ENCODE measurements at regions not wholly inside any gene's neighbourhood (a gene's known extent, or its start where the extent isn't known, plus 50 kb on each side); places are given as distances from the start of the nearest gene placed in this dataset.

DNA sequence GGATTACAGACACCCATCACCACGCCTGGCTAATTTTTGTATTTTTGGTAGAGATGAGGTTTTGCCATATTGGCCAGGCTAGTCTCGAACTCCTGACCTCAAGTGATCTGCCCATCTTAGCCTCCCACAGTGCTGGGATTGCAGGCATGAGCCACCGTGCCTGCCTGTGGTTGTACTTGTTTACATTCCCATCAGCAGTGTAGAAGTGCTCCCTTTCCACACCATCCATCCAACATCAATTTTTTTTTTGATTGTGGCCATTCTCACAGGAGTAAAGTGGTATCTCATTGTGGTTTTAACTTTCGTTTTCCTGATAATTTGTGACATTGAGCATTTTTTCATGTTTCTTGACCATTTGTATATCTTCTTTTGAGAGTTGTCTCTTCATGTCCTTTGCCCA lies 1019.4 kb upstream of the SLC10A2 start:
- Histone ChIP-seq H3K27me3 (replicated peaks) (no peaks in the 10 kb centered on the region), H3K36me3 (replicated peaks) (no peaks in the 10 kb centered on the region), H3K4me3 (ENCODE audit: low read depth, low read length) (no peak overlapping the region), H3K27ac (no peak overlapping the region)
- TF ChIP-seq, protein P1, sequence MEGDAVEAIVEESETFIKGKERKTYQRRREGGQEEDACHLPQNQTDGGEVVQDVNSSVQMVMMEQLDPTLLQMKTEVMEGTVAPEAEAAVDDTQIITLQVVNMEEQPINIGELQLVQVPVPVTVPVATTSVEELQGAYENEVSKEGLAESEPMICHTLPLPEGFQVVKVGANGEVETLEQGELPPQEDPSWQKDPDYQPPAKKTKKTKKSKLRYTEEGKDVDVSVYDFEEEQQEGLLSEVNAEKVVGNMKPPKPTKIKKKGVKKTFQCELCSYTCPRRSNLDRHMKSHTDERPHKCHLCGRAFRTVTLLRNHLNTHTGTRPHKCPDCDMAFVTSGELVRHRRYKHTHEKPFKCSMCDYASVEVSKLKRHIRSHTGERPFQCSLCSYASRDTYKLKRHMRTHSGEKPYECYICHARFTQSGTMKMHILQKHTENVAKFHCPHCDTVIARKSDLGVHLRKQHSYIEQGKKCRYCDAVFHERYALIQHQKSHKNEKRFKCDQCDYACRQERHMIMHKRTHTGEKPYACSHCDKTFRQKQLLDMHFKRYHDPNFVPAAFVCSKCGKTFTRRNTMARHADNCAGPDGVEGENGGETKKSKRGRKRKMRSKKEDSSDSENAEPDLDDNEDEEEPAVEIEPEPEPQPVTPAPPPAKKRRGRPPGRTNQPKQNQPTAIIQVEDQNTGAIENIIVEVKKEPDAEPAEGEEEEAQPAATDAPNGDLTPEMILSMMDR (IDR thresholded peaks at IDR 0.05; ENCODE audit: low read depth, low read length, missing control alignments) = no peak
- in situ Hi-C loops (cut with HindIII; ENCODE audit: low pct_ligation_motif_present, low sequenced_read_pairs) = no loop called here
- DNase-seq = no peak

DNA sequence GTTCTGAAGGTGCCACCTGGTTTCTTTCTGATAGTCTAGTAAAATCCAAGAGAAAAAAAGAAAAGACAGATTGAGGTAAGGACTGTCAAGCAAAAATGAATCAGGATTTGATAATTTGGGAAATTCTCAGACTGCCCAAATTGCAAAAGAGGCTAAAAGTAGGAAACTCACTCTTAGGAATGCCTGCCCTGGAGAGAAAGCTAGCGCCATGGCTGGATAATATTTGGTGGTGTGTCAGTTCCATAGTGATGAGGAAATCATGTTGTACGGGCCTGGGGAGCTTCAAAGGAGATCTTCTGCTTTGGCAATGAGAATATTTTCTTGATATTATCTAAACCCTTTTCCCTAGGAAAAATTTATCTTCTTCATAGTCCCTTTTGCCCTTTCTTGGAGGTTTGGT lies 1008.1 kb upstream of the SLC10A2 start:
- H3K36me3 ChIP-seq (replicated peaks) = no peaks in the 10 kb centered on the region
- H3K4me3 ChIP-seq (ENCODE audit: low read depth, low read length) = no peak overlapping the region
- TF ChIP-seq, protein P1 (IDR thresholded peaks at IDR 0.05; ENCODE audit: low read depth, low read length, missing control alignments) = no peak
- no peak overlapping the region for H3K27ac ChIP-seq
- in situ Hi-C loops (cut with HindIII; ENCODE audit: low pct_ligation_motif_present, low sequenced_read_pairs) = no loop called here
- no peak for DNase-seq
- H3K27me3 ChIP-seq (replicated peaks) = no peaks in the 10 kb centered on the region

DNA sequence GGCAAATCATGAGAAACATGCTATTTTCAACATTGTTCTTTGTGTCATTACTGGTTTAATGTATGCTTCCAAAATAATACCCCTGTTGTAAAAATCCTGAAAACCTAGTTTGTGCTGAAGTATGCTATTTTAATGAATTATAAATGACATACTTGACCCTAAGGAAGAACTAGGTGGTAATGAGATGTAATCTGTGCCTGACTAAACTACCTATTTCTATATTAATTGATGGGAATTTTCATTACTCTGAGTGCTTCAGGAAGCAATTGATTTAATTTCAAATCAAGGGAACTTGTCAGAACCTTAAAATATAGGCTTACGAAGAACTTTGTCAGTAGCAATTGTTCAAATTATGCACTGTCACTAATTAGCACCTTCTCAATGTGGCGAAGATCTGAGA lies 1005.6 kb upstream of the SLC10A2 start:
- H3K27me3 ChIP-seq (replicated peaks) = no peaks in the 10 kb centered on the region
- no peak overlapping the region for H3K27ac ChIP-seq
- TF ChIP-seq, protein P1 (IDR thresholded peaks at IDR 0.05; ENCODE audit: low read depth, low read length, missing control alignments) = no peak
- no peak overlapping the region for H3K4me3 ChIP-seq (ENCODE audit: low read depth, low read length)
- DNase-seq = no peak
- in situ Hi-C loops (cut with HindIII; ENCODE audit: low pct_ligation_motif_present, low sequenced_read_pairs) = no loop called here
- H3K36me3 ChIP-seq (replicated peaks) = no peaks in the 10 kb centered on the region

DNA sequence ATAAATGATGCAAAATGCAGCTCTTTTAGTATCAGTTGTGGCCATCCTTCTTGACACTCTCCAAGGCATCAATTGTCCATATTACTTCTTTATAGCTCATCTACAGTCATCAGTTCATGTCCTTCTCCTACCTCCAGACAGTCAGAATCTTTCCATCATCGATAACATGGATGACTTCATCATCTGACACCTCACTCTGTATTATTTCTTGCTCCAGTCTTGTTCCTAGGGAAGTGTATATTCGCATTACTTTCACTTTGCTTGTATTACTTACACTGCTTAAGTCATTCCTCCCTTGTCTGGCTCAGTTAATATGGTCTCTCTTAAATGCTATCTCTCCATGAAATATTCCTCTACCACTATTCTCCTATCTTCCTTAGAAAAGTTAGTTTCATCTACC lies 999.1 kb upstream of the SLC10A2 start:
- in situ Hi-C loops (cut with HindIII; ENCODE audit: low pct_ligation_motif_present, low sequenced_read_pairs) = no loop called here
- TF ChIP-seq, protein P1 (IDR thresholded peaks at IDR 0.05; ENCODE audit: low read depth, low read length, missing control alignments) = no peak
- Histone ChIP-seq H3K27me3 (replicated peaks) (no peaks in the 10 kb centered on the region), H3K4me3 (ENCODE audit: low read depth, low read length) (no peak overlapping the region), H3K36me3 (replicated peaks) (no peaks in the 10 kb centered on the region), H3K27ac (no peak overlapping the region)
- DNase-seq = no peak

DNA sequence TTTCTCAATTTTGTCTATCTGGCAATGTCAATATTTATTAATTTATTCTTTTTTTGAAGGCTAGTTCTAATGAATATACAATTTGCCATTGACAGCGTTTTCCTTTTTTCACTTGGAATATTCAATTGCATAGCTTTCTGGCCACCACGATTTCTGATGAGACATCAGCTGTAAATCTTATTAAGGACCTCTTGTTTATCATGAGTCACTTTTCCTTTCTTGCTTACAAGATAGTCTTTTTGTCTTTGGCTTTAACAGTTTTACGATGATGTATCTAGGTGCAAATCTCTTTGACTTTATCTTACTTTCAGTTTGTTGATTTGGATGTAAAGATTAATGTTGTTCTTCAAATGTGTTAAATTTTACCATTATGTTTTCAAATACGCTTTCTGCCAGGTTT lies 991.6 kb upstream of the SLC10A2 start:
- Histone ChIP-seq H3K4me3 (ENCODE audit: low read depth, low read length) (no peak overlapping the region), H3K36me3 (replicated peaks) (no peaks in the 10 kb centered on the region), H3K27ac (no peak overlapping the region), H3K27me3 (replicated peaks) (no peaks in the 10 kb centered on the region)
- TF ChIP-seq, protein P1 (IDR thresholded peaks at IDR 0.05; ENCODE audit: low read depth, low read length, missing control alignments) = no peak
- in situ Hi-C loops (cut with HindIII; ENCODE audit: low pct_ligation_motif_present, low sequenced_read_pairs) = no loop called here
- DNase-seq = no peak

DNA sequence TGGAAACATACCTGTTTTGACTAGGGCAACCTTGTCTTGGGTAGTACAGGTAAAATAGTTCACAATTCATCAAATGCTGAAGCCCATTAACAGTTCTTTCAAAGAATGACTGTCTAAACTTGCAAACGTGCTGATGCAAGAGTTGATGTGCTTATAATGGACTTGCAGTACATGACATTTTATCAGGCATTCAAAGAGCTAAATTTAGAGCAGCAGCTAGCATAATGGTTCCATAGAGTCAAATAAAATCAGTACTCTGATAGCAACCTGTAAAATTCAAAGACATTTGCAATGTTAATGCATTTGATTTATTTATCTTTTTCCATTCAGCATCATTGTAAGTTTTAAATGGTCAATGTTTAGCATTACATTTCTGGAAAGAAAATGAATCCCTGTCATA lies 979.7 kb upstream of the SLC10A2 start:
- in situ Hi-C loops (cut with HindIII; ENCODE audit: low pct_ligation_motif_present, low sequenced_read_pairs) = no loop called here

More for the DNA sequence above, 979.7 kb upstream of the SLC10A2 start:
- Histone ChIP-seq H3K27ac (no peak overlapping the region), H3K4me3 (ENCODE audit: low read depth, low read length) (no peak overlapping the region), H3K36me3 (replicated peaks) (no peaks in the 10 kb centered on the region), H3K27me3 (replicated peaks) (no peaks in the 10 kb centered on the region)
- no peak for DNase-seq
- TF ChIP-seq, protein P1 (IDR thresholded peaks at IDR 0.05; ENCODE audit: low read depth, low read length, missing control alignments) = no peak

All from brain microvascular endothelial cell (primary cell).